ENCODE measurements at regions not wholly inside any gene's neighbourhood (a gene's known extent, or its start where the extent isn't known, plus 50 kb on each side); places are given as distances from the start of the nearest gene placed in this dataset.

GRCh38 chr7:68518060-68518459 lies 1080.2 kb upstream of the AUTS2 start:
- no peak for DNase-seq

- DNase-seq: no peak
Measured at GRCh38 chr7:68524126-68524525, 1074.1 kb upstream of the AUTS2 start.

GRCh38 chr7:68529221-68529620 lies 1069.1 kb upstream of the AUTS2 start:
- no peak for DNase-seq

- DNase-seq: no peak
Measured at GRCh38 chr7:68535266-68535665, 1063.0 kb upstream of the AUTS2 start.

GRCh38 chr7:68537051-68537773 lies 1061.1 kb upstream of the AUTS2 start:
- no peak for DNase-seq

GRCh38 chr7:68537774-68538071 lies 1060.6 kb upstream of the AUTS2 start:
- DNase-seq: no peak

GRCh38 chr7:68542831-68543230 lies 1055.4 kb upstream of the AUTS2 start:
- DNase-seq: no peak

- no peak for DNase-seq
Measured at GRCh38 chr7:68544851-68545250, 1053.4 kb upstream of the AUTS2 start.

GRCh38 chr7:68547181-68547580 lies 1051.1 kb upstream of the AUTS2 start:
- no peak for DNase-seq

GRCh38 chr7:68547799-68548198 lies 1050.5 kb upstream of the AUTS2 start:
- DNase-seq: no peak

GRCh38 chr7:68550027-68550426 lies 1048.2 kb upstream of the AUTS2 start:
- no peak for DNase-seq

GRCh38 chr7:68550635-68551034 lies 1047.6 kb upstream of the AUTS2 start:
- no peak for DNase-seq

- DNase-seq: no peak
Measured at GRCh38 chr7:68556537-68556936, 1041.7 kb upstream of the AUTS2 start.

GRCh38 chr7:68559518-68559917 lies 1038.8 kb upstream of the AUTS2 start:
- no peak for DNase-seq

- DNase-seq: no peak
Measured at GRCh38 chr7:68562323-68562899, 1035.9 kb upstream of the AUTS2 start.

- DNase-seq: no peak
Measured at GRCh38 chr7:68564306-68565135, 1033.8 kb upstream of the AUTS2 start.

- DNase-seq: no peak
Measured at GRCh38 chr7:68571286-68571685, 1027.0 kb upstream of the AUTS2 start.

GRCh38 chr7:68573271-68574005 lies 1024.8 kb upstream of the AUTS2 start:
- no peak for DNase-seq

- DNase-seq: no peak
Measured at GRCh38 chr7:68576366-68576765, 1021.9 kb upstream of the AUTS2 start.

- DNase-seq: no peak
Measured at GRCh38 chr7:68581417-68581816, 1016.9 kb upstream of the AUTS2 start.

GRCh38 chr7:68587599-68587998 lies 1010.7 kb upstream of the AUTS2 start:
- DNase-seq: no peak

GRCh38 chr7:68601826-68602225 lies 996.4 kb upstream of the AUTS2 start:
- no peak for DNase-seq

GRCh38 chr7:68604541-68604940 lies 993.7 kb upstream of the AUTS2 start:
- DNase-seq: no peak

GRCh38 chr7:68610701-68611100 lies 987.6 kb upstream of the AUTS2 start:
- DNase-seq: no peak

Data from GOT3 (cell line).